ENCODE measurements at regions not wholly inside any gene's neighbourhood (a gene's known extent, or its start where the extent isn't known, plus 50 kb on each side); places are given as distances from the start of the nearest gene placed in this dataset.
"Not testable (repeated sequence)": the region's sequence is repeated elsewhere in the genome, so short reads cannot be mapped to it uniquely, and the experiment has no call there.

DNA sequence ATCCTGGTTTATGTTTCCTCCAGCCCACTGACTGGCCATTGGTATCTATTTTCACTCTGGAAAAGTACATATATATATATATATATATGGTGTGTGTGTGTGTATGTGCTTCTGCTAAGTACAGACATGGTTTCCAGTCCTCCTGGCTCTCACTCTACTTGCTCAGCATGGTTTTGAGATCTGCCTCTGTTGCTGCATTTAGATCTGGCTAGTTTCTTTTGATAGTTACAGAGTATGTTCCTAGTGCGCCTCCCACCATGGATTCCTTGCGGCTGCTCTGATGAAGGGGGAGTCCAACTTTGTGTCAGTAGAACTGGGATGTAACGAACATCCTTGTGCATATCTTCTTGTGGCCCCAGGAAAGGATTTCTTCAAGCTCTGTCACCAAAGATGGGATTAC lies 274.1 kb downstream of the MIAT start:
- peaks cover 0 to 8% (median 0%) of the 10 kb centered on the region in 3 donors for H3K36me3 Mint-ChIP-seq
- H3K27me3 Mint-ChIP-seq: peaks cover 0 to 10% (median under 1%) of the 10 kb centered on the region in 5 donors
- peaks cover 0 to 2% (median 0%) of the 10 kb centered on the region in 4 donors for H3K4me1 Mint-ChIP-seq
- H3K9me3 Mint-ChIP-seq: peaks cover 0 to 3% (median 0%) of the 10 kb centered on the region in 9 donors
- no peak overlapping the region for H3K27ac Mint-ChIP-seq
- no peak overlapping the region for H3K4me3 Mint-ChIP-seq
- POLR2A ChIA-PET: no interaction called here
- ATAC-seq (no peak), DNase-seq (no peak)

GRCh38 chr22:26933105-26933590 lies 275.8 kb downstream of the MIAT start:
- H3K27me3 Mint-ChIP-seq: peaks cover 0 to 14% (median 0%) of the 10 kb centered on the region in 5 donors
- DNase-seq: no peak
- peaks cover 0 to 13% (median 7%) of the 10 kb centered on the region in 3 donors for H3K36me3 Mint-ChIP-seq
- POLR2A ChIA-PET: no interaction called here
- H3K4me3 Mint-ChIP-seq: no peak overlapping the region
- ATAC-seq: no peak
- peaks cover 0 to 2% (median 0%) of the 10 kb centered on the region in 4 donors for H3K4me1 Mint-ChIP-seq
- no peak overlapping the region for H3K27ac Mint-ChIP-seq
- H3K9me3 Mint-ChIP-seq: peaks cover 0 to 12% (median 4%) of the 10 kb centered on the region in 9 donors

DNA sequence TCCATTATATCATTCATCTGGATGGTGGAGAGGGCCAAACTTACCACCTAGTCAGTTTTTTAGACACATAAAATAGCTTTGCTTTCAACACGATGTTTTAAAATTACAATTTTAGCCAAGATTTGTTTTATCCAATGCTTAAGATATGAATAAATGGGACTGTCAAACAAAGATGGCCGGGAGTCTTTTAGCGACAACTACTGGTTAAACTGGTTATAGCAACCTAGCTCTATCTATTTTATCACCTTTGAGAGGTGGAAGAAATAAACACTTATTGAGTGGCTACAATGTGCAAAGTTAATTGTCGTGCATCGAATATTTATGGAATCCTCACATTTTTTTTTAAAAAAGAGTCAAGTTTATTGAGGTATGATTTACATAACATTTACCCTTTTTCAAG lies 279.8 kb downstream of the MIAT start:
- Mint-ChIP-seq H3K4me3 (no peak overlapping the region), H3K9me3 (peaks cover 0 to 12% (median 4%) of the 10 kb centered on the region in 9 donors), H3K4me1 (peaks cover 0 to 2% (median 0%) of the 10 kb centered on the region in 4 donors), H3K27me3 (peaks cover 0 to 14% (median 2%) of the 10 kb centered on the region in 5 donors), H3K36me3 (peaks cover 0 to 13% (median 7%) of the 10 kb centered on the region in 3 donors), H3K27ac (no peak overlapping the region)
- no peak for DNase-seq
- no peak for ATAC-seq
- POLR2A ChIA-PET: no interaction called here

- DNase-seq (no peak), ATAC-seq (no peak)
- no peak overlapping the region for H3K27ac Mint-ChIP-seq
- H3K4me3 Mint-ChIP-seq: no peak overlapping the region
- POLR2A ChIA-PET: no interaction called here
- peaks cover 0 to 13% (median 7%) of the 10 kb centered on the region in 3 donors for H3K36me3 Mint-ChIP-seq
- H3K4me1 Mint-ChIP-seq: peaks cover 0 to 2% (median 0%) of the 10 kb centered on the region in 4 donors
- peaks cover 1 to 14% (median 5%) of the 10 kb centered on the region in 5 donors for H3K27me3 Mint-ChIP-seq
- peaks cover 0 to 12% (median 4%) of the 10 kb centered on the region in 9 donors for H3K9me3 Mint-ChIP-seq
Measured at GRCh38 chr22:26939466-26939865, 282.1 kb downstream of the MIAT start.

DNA sequence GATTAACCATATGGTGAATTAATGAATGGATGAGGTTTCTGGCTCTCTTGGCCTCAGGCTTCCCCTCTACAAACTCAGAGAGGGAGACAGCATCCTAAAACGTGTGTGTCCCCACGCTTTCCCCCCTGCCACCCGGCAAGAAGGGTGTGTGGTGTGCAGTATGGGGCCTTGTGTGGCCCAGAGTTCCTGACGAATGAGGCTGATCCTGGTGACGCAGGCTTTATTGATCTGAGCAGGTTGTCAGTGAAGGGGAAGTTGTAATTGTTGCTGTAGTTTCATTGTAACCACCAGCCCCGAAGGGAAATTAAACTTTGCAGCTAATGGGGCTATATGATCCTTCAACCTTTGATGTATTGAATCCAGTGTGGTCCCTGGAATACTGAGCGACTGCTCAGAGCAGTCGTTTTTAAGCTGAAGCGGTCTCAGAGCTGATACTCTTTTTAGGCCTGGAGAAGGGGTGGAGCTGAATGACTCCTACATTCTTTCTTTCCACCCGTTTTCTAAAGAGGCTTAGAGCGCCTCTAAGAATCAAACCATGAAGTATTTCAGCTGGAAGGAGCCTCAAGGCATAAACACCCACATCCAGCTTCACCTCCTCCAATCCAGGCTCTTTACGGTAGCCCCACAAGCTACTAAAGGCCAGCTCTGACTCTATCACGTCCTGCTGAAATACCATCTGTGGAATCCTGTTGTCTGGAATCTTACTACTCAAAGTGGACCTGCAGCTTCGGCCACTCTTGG lies 284.7 kb downstream of the MIAT start:
- Mint-ChIP-seq H3K9me3 (peaks cover 0 to 11% (median 4%) of the 10 kb centered on the region in 9 donors), H3K27ac (no peak overlapping the region), H3K27me3 (peaks cover 4 to 12% (median 5%) of the 10 kb centered on the region in 5 donors), H3K4me3 (no peak overlapping the region), H3K36me3 (peaks cover 0 to 7% (median 6%) of the 10 kb centered on the region in 3 donors), H3K4me1 (peaks cover 0 to 2% (median 0%) of the 10 kb centered on the region in 4 donors)
- DNase-seq (no peak), ATAC-seq (no peak)
- POLR2A ChIA-PET: no interaction called here

DNA sequence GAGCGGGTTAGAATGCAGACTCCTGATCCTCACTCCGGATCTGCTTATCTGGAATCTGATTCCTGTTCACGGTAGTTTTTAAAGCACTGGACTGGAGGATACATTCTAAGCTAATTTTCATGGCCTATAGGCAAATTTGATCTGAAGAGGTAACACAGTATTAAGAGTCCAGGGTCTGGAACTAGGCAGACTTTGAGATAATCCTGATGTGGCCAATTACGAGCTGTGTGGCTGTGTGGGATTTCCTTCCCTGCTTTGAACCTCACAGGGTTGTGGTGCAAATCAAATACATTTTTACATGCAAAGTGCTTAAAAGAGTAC lies 285.2 kb downstream of the MIAT start:
- Mint-ChIP-seq H3K36me3 (peaks cover 0 to 3% (median 2%) of the 10 kb centered on the region in 3 donors), H3K4me1 (peaks cover 0 to 2% (median 0%) of the 10 kb centered on the region in 4 donors), H3K27ac (no peak overlapping the region), H3K4me3 (no peak overlapping the region), H3K9me3 (peaks cover 0 to 5% (median 3%) of the 10 kb centered on the region in 9 donors), H3K27me3 (peaks cover 2 to 13% (median 5%) of the 10 kb centered on the region in 5 donors)
- POLR2A ChIA-PET: no interaction called here
- DNase-seq: no peak
- ATAC-seq: no peak

DNA sequence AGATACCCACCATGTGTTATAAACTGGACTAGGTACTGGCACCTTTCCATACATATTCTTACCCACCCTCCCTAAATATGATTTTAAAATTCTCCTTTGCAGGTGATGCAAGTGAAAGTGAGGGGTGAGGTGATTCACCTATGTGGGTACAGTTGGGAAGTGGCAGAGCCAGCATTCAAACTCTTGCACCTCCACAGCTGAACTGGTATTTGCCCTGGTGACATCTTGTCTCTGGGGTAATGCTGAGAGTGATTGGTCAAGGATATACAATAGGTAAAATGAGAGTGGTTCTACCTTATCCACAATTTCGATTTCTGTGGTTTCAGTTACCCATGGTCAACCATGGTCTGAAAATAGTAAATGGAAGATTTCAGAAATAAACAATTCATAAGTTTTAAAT lies 288.2 kb downstream of the MIAT start:
- H3K4me1 Mint-ChIP-seq: peaks cover 0 to 3% (median 0%) of the 10 kb centered on the region in 4 donors
- peaks cover under 1 to 4% (median 3%) of the 10 kb centered on the region in 3 donors for H3K36me3 Mint-ChIP-seq
- H3K4me3 Mint-ChIP-seq: no peak overlapping the region
- H3K27ac Mint-ChIP-seq: no peak overlapping the region
- H3K9me3 Mint-ChIP-seq: no peaks in the 10 kb centered on the region
- ATAC-seq (no peak), DNase-seq (no peak)
- POLR2A ChIA-PET: no interaction called here
- H3K27me3 Mint-ChIP-seq: peaks cover 7 to 28% (median 13%) of the 10 kb centered on the region in 5 donors

- peaks cover 3 to 5% (median 4%) of the 10 kb centered on the region in 3 donors for H3K36me3 Mint-ChIP-seq
- POLR2A ChIA-PET: no interaction called here
- H3K9me3 Mint-ChIP-seq: no peaks in the 10 kb centered on the region
- DNase-seq: peak in 1 of 10 donors; percentile 5
- no peak overlapping the region for H3K4me3 Mint-ChIP-seq
- H3K4me1 Mint-ChIP-seq: peaks cover 0 to 6% (median 0%) of the 10 kb centered on the region in 4 donors
- H3K27me3 Mint-ChIP-seq: peaks cover 18 to 62% (median 32%) of the 10 kb centered on the region in 5 donors
- peak overlapping the region in 1 of 10 donors; percentile 11 for H3K27ac Mint-ChIP-seq
- no peak for ATAC-seq
Measured at GRCh38 chr22:26949193-26949592, 291.8 kb downstream of the MIAT start.

- peaks cover 22 to 74% (median 43%) of the 10 kb centered on the region in 5 donors for H3K27me3 Mint-ChIP-seq
- ATAC-seq, POLR2A ChIA-PET, H3K4me3 Mint-ChIP-seq, H3K4me1 Mint-ChIP-seq, H3K36me3 Mint-ChIP-seq, H3K27ac Mint-ChIP-seq, DNase-seq, H3K9me3 Mint-ChIP-seq: not testable (repeated sequence)
Measured at GRCh38 chr22:26951139-26951538, 293.8 kb downstream of the MIAT start.

DNA sequence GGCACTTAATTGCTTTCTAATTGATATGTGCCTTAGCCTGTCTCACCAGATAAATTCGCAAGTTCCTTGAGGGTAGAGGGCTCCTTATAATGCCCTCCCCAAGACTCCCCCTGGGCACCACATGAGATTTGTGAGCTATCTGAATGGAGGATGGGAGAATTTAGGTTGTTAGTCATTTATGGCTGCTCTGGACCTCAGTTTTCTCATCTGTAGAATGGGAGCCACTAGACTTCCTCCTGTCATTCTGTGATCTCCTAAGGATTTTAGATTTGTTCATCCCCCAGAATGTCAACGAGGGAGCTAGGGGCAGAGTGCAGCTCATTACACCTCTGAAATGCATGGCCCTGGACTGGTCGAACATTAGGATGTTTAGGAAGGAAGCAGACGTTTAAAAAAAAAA lies 294.6 kb downstream of the MIAT start:
- ATAC-seq (no peak), DNase-seq (no peak)
- Mint-ChIP-seq H3K9me3 (no peaks in the 10 kb centered on the region), H3K4me3 (no peak overlapping the region), H3K27me3 (peaks cover 24 to 73% (median 49%) of the 10 kb centered on the region in 5 donors), H3K4me1 (peaks cover 0 to 8% (median 0%) of the 10 kb centered on the region in 4 donors), H3K36me3 (peaks cover 3 to 5% (median 4%) of the 10 kb centered on the region in 3 donors), H3K27ac (no peak overlapping the region)
- POLR2A ChIA-PET: no interaction called here

DNA sequence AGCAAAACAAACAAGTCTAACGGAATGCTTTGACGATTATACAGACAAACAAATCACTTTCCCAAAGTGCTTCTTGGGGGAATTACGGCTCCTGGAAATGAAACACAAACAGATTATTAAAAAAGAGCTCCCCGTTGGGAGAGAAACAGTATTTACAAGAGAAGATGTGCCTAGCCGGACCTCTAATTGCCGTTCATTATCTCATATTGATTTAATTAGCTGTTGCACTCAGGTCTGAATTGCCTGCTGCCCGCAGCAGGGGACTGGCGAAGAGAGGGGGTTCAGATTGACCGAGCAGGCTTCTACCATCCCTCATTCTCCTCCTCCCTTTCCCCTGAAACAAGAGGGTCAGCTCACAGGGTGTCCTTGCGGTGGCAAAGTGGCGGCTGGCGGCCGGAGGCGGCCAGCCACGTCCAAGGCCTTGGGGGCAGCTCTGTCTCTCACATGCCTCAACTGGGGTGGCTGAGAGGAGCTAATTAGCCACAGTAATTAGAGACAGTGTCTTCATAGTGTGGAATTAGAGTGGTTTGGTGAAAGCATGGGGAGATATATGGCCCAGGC lies 295.1 kb downstream of the MIAT start:
- Mint-ChIP-seq H3K27ac (no peak overlapping the region), H3K36me3 (peaks cover 3 to 5% (median 4%) of the 10 kb centered on the region in 3 donors), H3K27me3 (peaks cover 25 to 75% (median 48%) of the 10 kb centered on the region in 5 donors), H3K4me3 (no peak overlapping the region), H3K9me3 (no peaks in the 10 kb centered on the region), H3K4me1 (peaks cover 0 to 8% (median 0%) of the 10 kb centered on the region in 4 donors)
- no peak for DNase-seq
- POLR2A ChIA-PET: no interaction called here
- ATAC-seq: no peak

DNA sequence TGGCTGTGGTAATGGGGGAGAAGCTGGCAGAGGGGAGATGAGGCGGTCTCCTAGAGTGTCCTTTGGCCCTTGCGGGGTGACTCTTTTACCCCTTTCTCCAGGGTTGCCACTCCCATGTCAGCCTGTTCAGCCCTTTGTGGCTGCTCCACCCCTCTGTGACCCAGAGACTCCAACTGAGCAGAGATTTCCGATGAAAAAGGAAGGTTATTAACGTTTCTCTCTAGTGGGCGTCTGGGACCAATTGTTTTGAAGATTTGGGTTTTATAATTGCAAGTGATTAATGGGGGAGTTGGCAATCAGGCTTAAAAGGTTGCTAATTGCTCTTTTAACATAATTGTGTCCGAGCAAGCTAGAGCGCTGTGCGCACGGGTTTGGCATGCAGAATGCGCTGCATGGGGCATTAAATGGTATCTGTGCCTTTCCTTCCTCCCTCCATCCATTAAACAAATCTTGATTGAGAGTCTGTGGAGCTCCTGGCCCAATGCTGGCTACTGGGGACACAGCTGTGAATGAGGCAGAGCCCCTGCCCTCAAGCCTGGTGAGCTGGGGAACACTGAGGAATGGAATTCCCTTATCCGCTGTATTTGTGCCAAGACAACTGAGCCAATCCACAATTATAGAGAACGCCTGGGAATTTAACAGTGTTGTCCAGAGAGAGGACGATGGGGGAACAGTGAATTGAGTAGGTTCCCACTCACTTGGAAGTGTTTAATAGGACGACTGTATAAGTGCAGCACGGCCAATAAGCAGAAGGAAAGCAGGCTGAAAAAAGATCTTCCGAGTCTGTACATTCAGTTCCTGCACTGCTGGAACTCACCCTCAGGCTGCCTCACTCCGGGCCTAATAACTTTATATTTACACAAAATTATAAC lies 295.9 kb downstream of the MIAT start:
- H3K36me3 Mint-ChIP-seq: peaks cover 3 to 5% (median 4%) of the 10 kb centered on the region in 3 donors
- H3K4me3 Mint-ChIP-seq: no peak overlapping the region
- peaks cover 21 to 68% (median 45%) of the 10 kb centered on the region in 5 donors for H3K27me3 Mint-ChIP-seq
- H3K4me1 Mint-ChIP-seq: peaks cover 0 to 5% (median 0%) of the 10 kb centered on the region in 4 donors
- POLR2A ChIA-PET: no interaction called here
- H3K27ac Mint-ChIP-seq: no peak overlapping the region
- ATAC-seq (no peak), DNase-seq (no peak)
- no peaks in the 10 kb centered on the region for H3K9me3 Mint-ChIP-seq

Measured in naive thymus-derived CD8-positive, alpha-beta T cell (primary cell).